ENCODE measurements at regions not wholly inside any gene's neighbourhood (a gene's known extent, or its start where the extent isn't known, plus 50 kb on each side); places are given as distances from the start of the nearest gene placed in this dataset.

GRCh38 chr17:79141578-79142355, 67.1 kb downstream of the ENGASE start:
- WGBS, 2 donors, result 23 to 26% methylated on average over 22 to 24 of the region's 24 CpGs
- DNase-seq (no peak), ATAC-seq (no peak)
- Histone ChIP-seq H3K27me3 (peaks cover 0 to 4% of the 10 kb centered on the region in 2 donors), H3K27ac (no peak overlapping the region), H3K36me3 (replicated peaks in 1 of 2; ENCODE audit: insufficient read depth in 1 of 2, low read depth in 2 of 2) (no peaks in the 10 kb centered on the region), H3K4me3 (no peak overlapping the region), H3K4me1 (no peaks in the 10 kb centered on the region), H3K9me3 (no peaks in the 10 kb centered on the region)
- intact Hi-C loops (cut with DNase I), result no loop called here
- TF ChIP-seq POLR2A (IDR thresholded peaks at IDR 0.05) (no peak), CTCF (IDR thresholded peaks at IDR 0.05) (no peak)

GRCh38 chr17:79138826-79139225, 64.2 kb downstream of the ENGASE start:
- Histone ChIP-seq H3K9me3 (no peaks in the 10 kb centered on the region), H3K36me3 (replicated peaks in 1 of 2; ENCODE audit: insufficient read depth in 1 of 2, low read depth in 2 of 2) (no peaks in the 10 kb centered on the region), H3K4me1 (no peaks in the 10 kb centered on the region), H3K27ac (no peak overlapping the region), H3K4me3 (no peak overlapping the region), H3K27me3 (peaks cover 0 to 4% of the 10 kb centered on the region in 2 donors)
- ATAC-seq (no peak), DNase-seq (no peak)
- WGBS, 2 donors, result 76 to 79% methylated on average over 12 of the region's 12 CpGs
- intact Hi-C loops (cut with DNase I), result no loop called here
- no peak for TF ChIP-seq POLR2A (IDR thresholded peaks at IDR 0.05)
- TF ChIP-seq CTCF (IDR thresholded peaks at IDR 0.05), result no peak

GRCh38 chr17:79137789-79138165, 63.2 kb downstream of the ENGASE start:
- Histone ChIP-seq H3K4me1 (no peaks in the 10 kb centered on the region), H3K36me3 (replicated peaks in 1 of 2; ENCODE audit: insufficient read depth in 1 of 2, low read depth in 2 of 2) (no peaks in the 10 kb centered on the region), H3K9me3 (no peaks in the 10 kb centered on the region), H3K4me3 (no peak overlapping the region), H3K27ac (no peak overlapping the region), H3K27me3 (peaks cover 0 to 4% of the 10 kb centered on the region in 2 donors)
- ATAC-seq, result no peak
- TF ChIP-seq CTCF (IDR thresholded peaks at IDR 0.05) (no peak), POLR2A (IDR thresholded peaks at IDR 0.05) (no peak)
- intact Hi-C loops (cut with DNase I), result no loop called here
- WGBS, 2 donors, result 50% methylated on average over 15 to 22 of the region's 22 CpGs
- peak in 2 of 4 donors; percentile 7 to 10 for DNase-seq

- Histone ChIP-seq H3K4me1 (no peaks in the 10 kb centered on the region), H3K36me3 (replicated peaks in 1 of 2; ENCODE audit: insufficient read depth in 1 of 2, low read depth in 2 of 2) (no peaks in the 10 kb centered on the region), H3K9me3 (no peaks in the 10 kb centered on the region), H3K27ac (no peak overlapping the region), H3K4me3 (no peak overlapping the region), H3K27me3 (peaks cover 0 to 1% of the 10 kb centered on the region in 2 donors)
- 23 to 27% methylated on average over 16 to 25 of the region's 26 CpGs for WGBS, 2 donors
- ATAC-seq (no peak), DNase-seq (peak in 1 of 4 donors; percentile 17)
- TF ChIP-seq CTCF (IDR thresholded peaks at IDR 0.05) (no peak), POLR2A (IDR thresholded peaks at IDR 0.05) (no peak)
- intact Hi-C loops (cut with DNase I), result no loop called here
Measured at GRCh38 chr17:79137015-79137788, 62.6 kb downstream of the ENGASE start.

Measured in body of pancreas (tissue), 4 donors.